BE2C (cell line): ENCODE measurements at regions not wholly inside any gene's neighbourhood (a gene's known extent, or its start where the extent isn't known, plus 50 kb on each side); places are given as distances from the start of the nearest gene placed in this dataset.

Experiments used
- DNase-seq: peaks from one replicate; pipeline ENCODE4 v3.0.0-alpha.2; 2020
- H3K27me3 ChIP-seq: fragments of 250-450 bp; sonication (Bioruptor Pico); 2 replicates; pipeline ENCODE4 v1.5.1; 2020; ENCODE audit warnings: mild to moderate bottlenecking
- H3K36me3 ChIP-seq: fragments of 250-450 bp; sonication (Bioruptor Pico); 2 replicates; pipeline ENCODE4 v1.5.1; 2020; ENCODE audit warnings: mild to moderate bottlenecking
- H3K4me1 ChIP-seq: fragments of 250-450 bp; sonication (Bioruptor Pico); 2 replicates; pipeline ENCODE4 v1.5.1; 2020
- H3K4me3 ChIP-seq: 2 replicates; pipeline ENCODE4 v1.5.1; 2011; ENCODE audit warnings: low read depth, low read length
- H3K9me3 ChIP-seq: fragments of 250-450 bp; sonication (Bioruptor Pico); 2 replicates; pipeline ENCODE4 v1.5.1; 2020
- CTCF ChIP-seq: IDR thresholded peaks from 2 replicates; pipeline ENCODE4 v1.5.1; 2012; ENCODE audit warnings: mild to moderate bottlenecking, low read depth, low read length

DNA sequence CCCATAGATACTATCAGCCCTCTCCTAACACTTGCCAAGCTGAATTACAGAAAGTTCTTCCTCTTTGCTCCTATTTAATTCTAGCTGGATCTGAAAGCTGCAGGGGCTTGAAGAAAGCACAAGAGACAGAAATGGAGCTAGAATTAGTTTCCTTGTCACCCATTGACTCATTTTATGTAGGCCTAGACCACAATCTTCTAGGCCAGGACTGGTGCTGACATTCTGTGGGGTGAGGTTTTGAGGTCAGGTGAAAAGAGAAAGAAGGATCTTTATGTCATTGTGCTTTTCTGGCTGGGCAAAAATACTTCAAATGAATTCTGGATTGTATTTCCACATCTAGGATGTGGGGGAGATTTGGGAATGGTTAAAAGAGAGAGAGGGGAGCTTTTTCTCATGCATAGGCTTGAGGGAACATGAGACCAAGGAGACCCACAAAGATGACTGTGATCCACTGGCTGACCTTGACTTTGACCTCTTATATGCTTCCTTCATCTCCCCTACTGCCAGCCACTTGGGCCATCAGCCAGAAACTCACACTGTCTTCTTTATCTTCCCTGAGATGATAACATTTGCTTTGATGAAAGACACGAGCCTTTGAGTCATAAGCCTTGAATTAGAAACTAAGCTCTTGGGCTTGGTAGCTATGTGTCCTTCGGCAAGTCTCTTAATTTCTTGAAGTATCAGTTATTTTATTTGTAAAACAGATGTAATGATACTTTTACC is 274.9 kb upstream of the CADM1 start:
- no peaks in the 10 kb centered on the region for H3K9me3 ChIP-seq
- DNase-seq, result no peak
- H3K4me3 ChIP-seq, result no peak overlapping the region
- no peaks in the 10 kb centered on the region; the same call in none of the 2 replicates for H3K4me1 ChIP-seq
- H3K27me3 ChIP-seq, result no peaks in the 10 kb centered on the region
- H3K36me3 ChIP-seq, result no peaks in the 10 kb centered on the region
- no peak for TF ChIP-seq CTCF

DNA sequence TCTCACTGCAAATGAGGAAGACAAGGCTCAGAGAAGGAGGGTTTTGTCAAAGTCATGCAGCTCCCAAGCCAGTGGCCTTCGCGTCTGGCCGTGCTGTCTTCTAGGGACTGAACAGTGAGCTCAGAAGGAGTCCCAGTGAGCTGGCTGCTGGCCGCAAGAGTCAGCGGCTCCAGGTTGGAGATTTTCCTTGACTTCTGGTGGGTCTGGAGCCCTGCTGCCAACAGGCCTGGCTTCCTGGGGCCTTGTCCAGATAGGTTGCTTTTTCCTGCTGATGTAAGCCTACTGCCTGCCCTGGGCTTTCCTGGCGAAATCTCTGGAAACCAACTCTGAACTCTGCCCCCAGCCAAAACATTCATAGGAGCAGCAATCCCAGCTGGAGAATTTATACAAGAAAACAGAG is 272.7 kb upstream of the CADM1 start:
- no peak overlapping the region for H3K4me3 ChIP-seq
- no peaks in the 10 kb centered on the region; the same call in none of the 2 replicates for H3K4me1 ChIP-seq
- no peak for TF ChIP-seq CTCF
- H3K27me3 ChIP-seq, result no peaks in the 10 kb centered on the region
- H3K36me3 ChIP-seq, result no peaks in the 10 kb centered on the region
- H3K9me3 ChIP-seq, result no peaks in the 10 kb centered on the region
- DNase-seq, result no peak

- Histone ChIP-seq H3K9me3 (no peaks in the 10 kb centered on the region), H3K4me1 (no peaks in the 10 kb centered on the region; the same call in 1 of the 2 replicates), H3K36me3 (no peaks in the 10 kb centered on the region), H3K4me3 (no peak overlapping the region), H3K27me3 (no peaks in the 10 kb centered on the region)
- no peak for TF ChIP-seq CTCF
- DNase-seq, result no peak
These were observed 271.6 kb upstream of the CADM1 start for GRCh38 chr11:115775846-115776245.

- DNase-seq, result no peak
- no peak for TF ChIP-seq CTCF
- Histone ChIP-seq H3K36me3 (no peaks in the 10 kb centered on the region), H3K4me3 (no peak overlapping the region), H3K4me1 (no peaks in the 10 kb centered on the region; the same call in 1 of the 2 replicates), H3K27me3 (no peaks in the 10 kb centered on the region), H3K9me3 (no peaks in the 10 kb centered on the region)
These were observed 270.5 kb upstream of the CADM1 start for GRCh38 chr11:115774756-115775155.

GRCh38 chr11:115769891-115770290 is 265.7 kb upstream of the CADM1 start:
- no peaks in the 10 kb centered on the region for H3K36me3 ChIP-seq
- TF ChIP-seq CTCF, result no peak
- H3K27me3 ChIP-seq, result no peaks in the 10 kb centered on the region
- no peak for DNase-seq
- H3K9me3 ChIP-seq, result no peaks in the 10 kb centered on the region
- H3K4me3 ChIP-seq, result no peak overlapping the region
- H3K4me1 ChIP-seq, result no peaks in the 10 kb centered on the region

GRCh38 chr11:115767883-115768282 is 263.7 kb upstream of the CADM1 start:
- no peak for TF ChIP-seq CTCF
- Histone ChIP-seq H3K36me3 (no peaks in the 10 kb centered on the region), H3K4me1 (no peaks in the 10 kb centered on the region), H3K9me3 (no peaks in the 10 kb centered on the region), H3K4me3 (no peak overlapping the region), H3K27me3 (no peaks in the 10 kb centered on the region)
- no peak for DNase-seq
